SU-DHL-6 (cell line): ENCODE measurements at regions not wholly inside any gene's neighbourhood (a gene's known extent, or its start where the extent isn't known, plus 50 kb on each side); places are given as distances from the start of the nearest gene placed in this dataset.

Source experiments
- CTCF ChIP-seq: fragments of 200-600 bp; sonication (generic); IDR thresholded peaks from one replicate; pipeline ENCODE4 v1.5.1; 2017; ENCODE audit warnings: antibody characterized with exemption, mild to moderate bottlenecking, low read length, moderate library complexity; ENCODE audit not compliant: insufficient read depth, poor library complexity, severe bottlenecking
- EZH2phosphoT487 ChIP-seq: fragments of 200-600 bp; sonication (generic), shearing (Covaris generic); conservative IDR thresholded peaks from 2 replicates; pipeline ENCODE4 v1.6.1; 2018; ENCODE audit warnings: mild to moderate bottlenecking, antibody characterized with exemption, low read length, moderate library complexity, mixed read lengths

GRCh38 chr15:69992348-69992747 is 105.4 kb downstream of the TLE3 start:
- TF ChIP-seq CTCF (no peak), EZH2phosphoT487 (no peak)
